ENCODE measurements at regions not wholly inside any gene's neighbourhood (a gene's known extent, or its start where the extent isn't known, plus 50 kb on each side); places are given as distances from the start of the nearest gene placed in this dataset.

- H3K4me1 ChIP-seq (ENCODE audit: control insufficient read depth, insufficient read depth, low read length), result no peaks in the 10 kb centered on the region
- DNase-seq (ENCODE audit: low read depth, low spot score), result no peak
- H3K9me3 ChIP-seq (ENCODE audit: control insufficient read depth, insufficient read depth, low read depth, low read length), result no peaks in the 10 kb centered on the region
- ChIA-PET CTCF (no interaction called here), POLR2A (no interaction called here)
- no TSS peak for BruUV-seq (replicated peaks)
- no peak for TF ChIP-seq TCF7L2 (IDR thresholded peaks at IDR 0.05; ENCODE audit: low read depth, low read length)
- ATAC-seq, result no peak
- no peak overlapping the region for H3K4me3 ChIP-seq (ENCODE audit: low read depth in 2 of 2, low read length in 2 of 2)
- in situ Hi-C loops (cut with HindIII; ENCODE audit: low pct_unique_long_range_greater_than_20kb, low sequenced_read_pairs), result no loop called here
- no peaks in the 10 kb centered on the region for H3K36me3 ChIP-seq (ENCODE audit: control insufficient read depth, insufficient read depth, low read length)
- H3K27me3 ChIP-seq (ENCODE audit: control insufficient read depth, insufficient read depth, low read length), result no peaks in the 10 kb centered on the region
- no peak overlapping the region for H3K27ac ChIP-seq (ENCODE audit: low read length)
- intact Hi-C loops (cut with micrococcal nuclease; ENCODE audit: unreplicated experiment), result no loop called here
Observed at GRCh38 chr21:26736449-26736848, 108.8 kb downstream of the ADAMTS1 start.

- DNase-seq (ENCODE audit: low read depth, low spot score) (no peak), ATAC-seq (no peak)
- ChIA-PET POLR2A (no interaction called here), CTCF (no interaction called here)
- in situ Hi-C loops (cut with HindIII; ENCODE audit: low pct_unique_long_range_greater_than_20kb, low sequenced_read_pairs), result no loop called here
- Histone ChIP-seq H3K27me3 (ENCODE audit: control insufficient read depth, insufficient read depth, low read length) (no peaks in the 10 kb centered on the region), H3K27ac (ENCODE audit: low read length) (no peak overlapping the region), H3K9me3 (ENCODE audit: control insufficient read depth, insufficient read depth, low read depth, low read length) (no peaks in the 10 kb centered on the region), H3K4me1 (ENCODE audit: control insufficient read depth, insufficient read depth, low read length) (no peaks in the 10 kb centered on the region), H3K36me3 (ENCODE audit: control insufficient read depth, insufficient read depth, low read length) (no peaks in the 10 kb centered on the region), H3K4me3 (ENCODE audit: low read depth in 2 of 2, low read length in 2 of 2) (no peak overlapping the region)
- BruUV-seq (replicated peaks), result no TSS peak
- intact Hi-C loops (cut with micrococcal nuclease; ENCODE audit: unreplicated experiment), result no loop called here
- no peak for TF ChIP-seq TCF7L2 (IDR thresholded peaks at IDR 0.05; ENCODE audit: low read depth, low read length)
- peak; percentile 70 for TF ChIP-seq CTCF (IDR thresholded peaks at IDR 0.05)
Observed at GRCh38 chr21:26732432-26733221, 112.6 kb downstream of the ADAMTS1 start.

GRCh38 chr21:26719750-26720149 is 125.5 kb downstream of the ADAMTS1 start:
- in situ Hi-C loops (cut with HindIII; ENCODE audit: low pct_unique_long_range_greater_than_20kb, low sequenced_read_pairs) (no loop called here), intact Hi-C loops (cut with micrococcal nuclease; ENCODE audit: unreplicated experiment) (loop anchor here (10.0 kb wide), 1 partner anchor 545 kb away; the partner anchor contains the start of gene APP)
- POLR2A ChIA-PET, result no interaction called here
- Histone ChIP-seq H3K27ac (ENCODE audit: low read length) (no peak overlapping the region), H3K27me3 (ENCODE audit: control insufficient read depth, insufficient read depth, low read length) (no peaks in the 10 kb centered on the region), H3K9me3 (ENCODE audit: control insufficient read depth, insufficient read depth, low read depth, low read length) (no peaks in the 10 kb centered on the region), H3K4me3 (ENCODE audit: low read depth in 2 of 2, low read length in 2 of 2) (no peak overlapping the region), H3K36me3 (ENCODE audit: control insufficient read depth, insufficient read depth, low read length) (no peaks in the 10 kb centered on the region), H3K4me1 (ENCODE audit: control insufficient read depth, insufficient read depth, low read length) (no peaks in the 10 kb centered on the region; the same call in 1 of the 2 replicates)
- BruUV-seq (replicated peaks), result no TSS peak
- TF ChIP-seq TCF7L2 (IDR thresholded peaks at IDR 0.05; ENCODE audit: low read depth, low read length) (no peak), SIN3A (IDR thresholded peaks at IDR 0.05; ENCODE audit: borderline replicate concordance, insufficient read depth, low read depth, low read length) (no peak), REST (IDR thresholded peaks at IDR 0.05; ENCODE audit: insufficient read depth in 1 of 2, low read depth in 2 of 2, low read length in 1 of 2) (no peak), POLR2AphosphoS5 (IDR thresholded peaks at IDR 0.05; ENCODE audit: low read depth, low read length) (no peak), CTCF (IDR thresholded peaks at IDR 0.05) (no peak)
- CTCF ChIA-PET, result interaction anchor here (0.6 kb wide), 1 partner anchor 1617 kb away, joined by 3 read pairs; no protein-coding TSS in a partner anchor
- ATAC-seq, result no peak
- no peak for DNase-seq (ENCODE audit: low read depth, low spot score)
